ENCODE measurements at regions not wholly inside any gene's neighbourhood (a gene's known extent, or its start where the extent isn't known, plus 50 kb on each side); places are given as distances from the start of the nearest gene placed in this dataset.
A peak's percentile ranks its signal among the peaks of the same experiment; 100 is the strongest.

DNA sequence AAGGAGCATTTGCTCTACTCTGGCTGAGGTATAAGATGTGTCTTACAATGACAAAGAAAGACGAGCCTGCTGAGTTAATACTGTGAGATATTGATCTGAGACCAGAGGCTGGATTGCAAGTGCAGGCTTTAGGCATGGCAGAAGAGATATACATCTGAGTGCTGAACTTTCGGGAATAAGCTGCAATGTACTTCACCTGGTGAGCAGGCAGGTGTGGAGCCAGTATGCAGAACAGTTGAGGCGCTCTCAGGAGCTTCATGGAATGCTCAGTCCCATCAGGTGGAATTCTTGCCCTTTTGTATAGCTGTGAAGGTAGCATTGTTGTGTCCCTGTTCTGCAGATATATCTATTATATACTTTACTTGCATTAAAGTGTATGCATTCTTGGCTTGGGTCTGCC, 179.3 kb upstream of the RIMS1 start:
- DNase-seq (ENCODE audit: low read depth in 2 of 2) = no peak
- TF ChIP-seq CTCF (IDR thresholded peaks at IDR 0.05; ENCODE audit: low read depth, low read length) = no peak
- H3K4me3 ChIP-seq (replicated peaks in 1 of 2; ENCODE audit: low read depth in 2 of 2, low read length in 2 of 2) = no peak overlapping the region

- TF ChIP-seq CTCF (IDR thresholded peaks at IDR 0.05; ENCODE audit: low read depth, low read length) = no peak
- no peak overlapping the region for H3K4me3 ChIP-seq (replicated peaks in 1 of 2; ENCODE audit: low read depth in 2 of 2, low read length in 2 of 2)
- no peak for DNase-seq (ENCODE audit: low read depth in 2 of 2)
Observed at GRCh38 chr6:71720705-71721104, 165.6 kb upstream of the RIMS1 start.

DNA sequence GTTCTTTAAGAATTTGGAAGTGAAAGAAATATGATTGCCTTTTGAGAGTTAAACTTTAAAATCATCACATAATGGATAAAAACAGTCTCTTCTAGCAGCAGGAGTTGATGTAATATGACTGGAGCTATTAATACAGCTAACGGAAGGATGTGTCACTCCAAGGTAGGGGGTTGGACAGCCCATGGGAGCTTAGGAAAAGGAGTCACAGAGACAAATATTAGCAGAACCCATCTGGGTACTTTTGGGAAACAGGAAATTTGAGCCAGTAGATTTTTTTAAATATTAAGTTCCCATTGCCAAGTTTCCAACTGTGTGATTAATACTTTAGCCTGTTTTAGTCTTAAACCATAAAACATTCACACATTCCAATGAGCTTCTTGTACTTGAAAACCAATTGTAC, 164.7 kb upstream of the RIMS1 start:
- DNase-seq (ENCODE audit: low read depth in 2 of 2) = peak in 1 of 2 donors; percentile 15
- no peak for TF ChIP-seq CTCF (IDR thresholded peaks at IDR 0.05; ENCODE audit: low read depth, low read length)
- H3K4me3 ChIP-seq (replicated peaks in 1 of 2; ENCODE audit: low read depth in 2 of 2, low read length in 2 of 2) = no peak overlapping the region

- DNase-seq (ENCODE audit: low read depth in 2 of 2) = no peak
- no peak overlapping the region for H3K4me3 ChIP-seq (replicated peaks in 1 of 2; ENCODE audit: low read depth in 2 of 2, low read length in 2 of 2)
- TF ChIP-seq CTCF (IDR thresholded peaks at IDR 0.05; ENCODE audit: low read depth, low read length) = no peak
Observed at GRCh38 chr6:71722736-71723135, 163.6 kb upstream of the RIMS1 start.

DNA sequence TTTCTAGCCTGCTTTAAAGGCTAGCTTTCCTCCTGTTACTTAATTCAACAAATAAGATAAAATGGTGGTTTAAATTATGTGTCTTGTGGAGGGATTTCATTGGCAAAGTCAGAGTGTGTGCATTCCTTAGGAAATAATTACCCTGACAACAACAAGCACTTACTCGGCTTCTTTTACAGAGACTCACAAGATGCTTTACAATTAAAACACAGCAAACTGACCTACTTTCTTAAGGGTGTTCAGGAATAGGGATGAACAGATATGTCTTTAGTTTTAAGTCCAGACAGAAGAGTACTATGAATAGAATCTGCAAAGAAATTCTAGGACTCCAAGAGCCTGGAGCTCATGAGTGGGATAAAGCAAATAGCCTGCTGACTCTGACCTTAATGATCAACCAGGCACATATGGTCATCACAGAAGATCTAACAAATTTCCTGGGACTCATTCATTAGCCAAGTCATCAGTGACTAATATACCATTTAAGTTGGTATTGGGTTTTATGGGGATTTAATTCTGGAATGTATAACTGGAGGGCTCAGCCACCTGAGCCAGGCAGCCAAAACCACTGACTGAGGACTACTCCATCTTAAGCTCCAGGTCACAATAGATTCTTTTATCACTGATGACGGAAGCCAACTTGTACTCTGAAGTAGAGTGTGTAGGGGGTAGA, 161.8 kb upstream of the RIMS1 start:
- no peak for DNase-seq (ENCODE audit: low read depth in 2 of 2)
- no peak overlapping the region for H3K4me3 ChIP-seq (replicated peaks in 1 of 2; ENCODE audit: low read depth in 2 of 2, low read length in 2 of 2)
- TF ChIP-seq CTCF (IDR thresholded peaks at IDR 0.05; ENCODE audit: low read depth, low read length) = no peak

- no peak for TF ChIP-seq CTCF (IDR thresholded peaks at IDR 0.05; ENCODE audit: low read depth, low read length)
Observed at GRCh38 chr6:71725126-71725470, 161.3 kb upstream of the RIMS1 start.

DNA sequence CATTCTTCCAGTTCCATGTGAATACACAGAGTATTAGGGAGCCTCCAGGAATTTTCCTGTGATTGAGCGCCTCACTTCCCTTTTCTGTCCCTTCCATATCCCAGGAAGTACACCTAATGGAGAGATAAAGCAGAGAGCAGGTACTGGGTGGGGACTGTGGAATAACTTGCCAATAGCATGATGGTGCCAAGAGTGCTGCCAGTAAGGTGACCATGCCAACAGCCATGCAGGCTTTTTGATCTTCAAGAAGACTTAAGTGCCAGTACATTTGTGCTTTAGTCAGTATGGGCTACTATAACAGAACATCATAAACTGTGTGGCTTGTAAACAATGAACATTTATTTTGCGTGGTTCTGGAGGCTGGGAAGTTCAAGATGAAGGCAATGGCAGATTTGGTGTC, 160.2 kb upstream of the RIMS1 start:
- DNase-seq (ENCODE audit: low read depth in 2 of 2) = no peak
- no peak for TF ChIP-seq CTCF (IDR thresholded peaks at IDR 0.05; ENCODE audit: low read depth, low read length)
- no peak overlapping the region for H3K4me3 ChIP-seq (replicated peaks in 1 of 2; ENCODE audit: low read depth in 2 of 2, low read length in 2 of 2)

More at GRCh38 chr6:71725126-71725470, 161.3 kb upstream of the RIMS1 start:
- DNase-seq (ENCODE audit: low read depth in 2 of 2) = no peak
- H3K4me3 ChIP-seq (replicated peaks in 1 of 2; ENCODE audit: low read depth in 2 of 2, low read length in 2 of 2) = no peak overlapping the region
